Activated T-helper 1 cell treated with anti-CD3 and anti-CD28 coated beads, Interleukin-2, amount 50 U/mL, for 16 hours (primary cell): ENCODE measurements at regions not wholly inside any gene's neighbourhood (a gene's known extent, or its start where the extent isn't known, plus 50 kb on each side); places are given as distances from the start of the nearest gene placed in this dataset.

Experiments used
- DNase-seq, 2 donors: peaks; one replicate each; pipeline ENCODE4 v3.0.0-alpha.2; 2020; ENCODE audit warnings: low read depth in 1 of 2, low spot score in 1 of 2

- DNase-seq: no peak
Measured at GRCh38 chr2:3100386-3100785, 277.2 kb downstream of the EIPR1 start.

- DNase-seq: no peak
Measured at GRCh38 chr2:3099860-3100234, 277.8 kb downstream of the EIPR1 start.

GRCh38 chr2:3099145-3099859 is 278.3 kb downstream of the EIPR1 start:
- no peak for DNase-seq

DNA sequence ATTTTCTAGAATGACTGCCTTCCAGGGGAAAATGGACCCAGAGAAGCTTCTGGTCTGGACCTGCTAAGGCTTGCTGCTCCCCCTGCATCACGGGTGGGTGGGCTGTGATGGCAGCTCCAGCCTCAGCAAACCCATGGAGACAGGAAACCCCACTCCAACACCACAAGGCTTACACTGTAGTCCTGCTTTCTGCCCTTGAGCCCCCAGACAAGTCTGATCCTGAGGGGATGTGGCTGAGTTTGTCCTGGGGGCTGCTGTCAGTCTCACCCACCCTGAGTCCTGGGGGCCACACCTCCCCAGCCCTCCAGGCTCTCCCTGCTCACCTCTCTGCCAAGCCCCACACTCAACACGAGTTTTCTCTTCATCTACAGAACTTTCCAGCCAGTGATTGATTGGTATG is 279.4 kb downstream of the EIPR1 start:
- DNase-seq: no peak

- DNase-seq: no peak
Measured at GRCh38 chr2:3097804-3098203, 279.8 kb downstream of the EIPR1 start.

DNA sequence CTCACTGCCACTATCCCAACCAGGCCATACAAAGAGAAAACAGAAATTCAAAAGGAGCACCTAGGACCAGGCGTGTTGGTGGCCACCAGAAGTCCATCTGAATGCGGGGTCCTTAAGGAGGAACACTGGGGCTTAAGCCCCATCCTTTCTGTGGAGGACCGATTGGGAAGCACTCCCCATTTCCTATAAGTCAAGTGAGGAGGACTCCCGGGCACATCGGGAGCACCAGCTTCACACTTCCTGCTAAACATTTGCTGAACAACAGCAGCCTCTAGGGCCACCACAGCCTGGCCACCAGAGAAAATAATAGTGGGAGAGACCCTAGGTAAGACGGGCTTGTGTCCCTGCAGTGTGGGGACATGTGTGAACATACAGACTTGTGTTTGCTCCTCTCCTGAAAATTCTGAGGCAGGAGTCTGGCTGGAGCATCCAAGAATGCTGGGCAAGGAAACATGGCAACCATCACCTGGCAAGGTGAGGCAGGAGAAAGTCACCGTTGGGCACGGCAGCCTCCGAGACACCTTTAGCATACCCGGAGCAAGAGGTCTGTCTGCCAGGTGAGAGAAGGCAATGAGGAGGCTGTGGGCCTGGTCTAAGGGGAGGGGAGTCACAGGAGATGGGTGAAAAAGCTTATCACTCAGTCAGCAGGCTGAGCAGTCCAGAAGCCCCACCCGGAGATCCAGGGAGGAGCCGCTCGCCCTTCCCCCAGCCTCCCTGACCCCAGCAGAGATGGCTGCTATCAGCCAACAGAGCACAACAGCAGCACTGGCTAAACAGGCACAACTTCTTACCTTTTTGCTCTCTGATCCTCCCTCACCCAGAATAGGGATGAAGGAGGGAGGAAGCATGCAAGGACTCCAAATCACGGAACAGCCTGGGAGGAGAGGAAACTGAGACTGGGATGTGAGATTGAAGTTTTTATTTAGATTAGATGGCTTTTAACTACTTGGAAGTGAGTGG is 282.3 kb downstream of the EIPR1 start:
- DNase-seq: no peak

GRCh38 chr2:3094318-3094717 is 283.3 kb downstream of the EIPR1 start:
- no peak for DNase-seq

GRCh38 chr2:3091696-3092095 is 285.9 kb downstream of the EIPR1 start:
- no peak for DNase-seq

GRCh38 chr2:3082705-3083104 is 294.9 kb downstream of the EIPR1 start:
- no peak for DNase-seq

DNA sequence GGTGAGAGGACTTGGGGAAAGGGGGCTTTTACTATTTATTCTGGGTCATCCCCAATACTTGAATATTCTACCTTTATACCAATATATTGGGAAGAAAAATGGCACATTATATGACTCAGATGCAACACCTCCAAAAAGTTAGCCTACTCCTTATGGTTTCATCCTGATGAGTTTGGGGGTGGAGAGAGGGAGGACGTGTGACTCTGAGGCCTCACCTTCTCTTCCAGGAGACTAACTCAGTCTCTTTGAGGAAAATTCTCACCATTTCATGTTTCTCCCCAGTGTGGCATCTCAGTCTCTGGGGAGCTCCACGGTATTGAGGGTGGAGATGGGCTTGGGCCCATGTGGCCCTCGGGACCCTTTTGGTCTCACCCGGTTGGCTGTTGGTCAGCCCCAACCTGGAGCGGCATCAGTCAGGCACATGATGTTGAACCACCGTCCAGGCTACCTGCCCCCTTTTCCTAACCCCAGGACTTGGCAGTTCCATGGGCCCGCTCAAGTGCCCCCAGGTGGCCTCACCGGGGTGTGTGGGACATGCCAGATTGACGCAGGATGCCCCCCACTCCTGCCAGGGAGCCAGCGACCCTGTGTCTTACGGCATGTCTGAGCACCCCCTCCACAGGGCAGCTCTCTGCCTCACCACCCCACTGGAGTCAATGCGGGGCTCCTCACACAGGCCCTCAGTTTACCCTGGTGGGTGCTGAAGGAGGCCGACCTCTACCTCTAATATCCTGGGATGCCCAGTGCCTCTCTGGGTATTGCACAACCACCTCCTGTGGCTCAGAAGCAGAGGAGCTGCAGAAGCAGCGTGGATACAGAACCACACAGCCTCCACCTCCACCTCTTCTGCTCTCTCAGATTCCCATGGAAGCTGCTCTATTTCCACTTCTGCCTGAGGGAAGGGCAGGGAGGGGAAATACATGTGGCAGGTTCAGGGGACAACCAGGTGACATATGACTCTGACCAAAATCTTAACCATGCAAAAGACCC is 297.4 kb downstream of the EIPR1 start:
- DNase-seq: no peak

GRCh38 chr2:3079466-3079865 is 298.2 kb downstream of the EIPR1 start:
- DNase-seq: no peak

GRCh38 chr2:3078684-3079083 is 298.9 kb downstream of the EIPR1 start:
- no peak for DNase-seq

- DNase-seq: no peak
Measured at GRCh38 chr2:3076848-3077642, 300.6 kb downstream of the EIPR1 start.

GRCh38 chr2:3075991-3076340 is 301.7 kb downstream of the EIPR1 start:
- DNase-seq: no peak

- DNase-seq: no peak
Measured at GRCh38 chr2:3075316-3075990, 302.2 kb downstream of the EIPR1 start.

- DNase-seq: no peak
Measured at GRCh38 chr2:3073704-3074103, 303.9 kb downstream of the EIPR1 start.

- no peak for DNase-seq
Measured at GRCh38 chr2:3073041-3073595, 304.5 kb downstream of the EIPR1 start.

DNA sequence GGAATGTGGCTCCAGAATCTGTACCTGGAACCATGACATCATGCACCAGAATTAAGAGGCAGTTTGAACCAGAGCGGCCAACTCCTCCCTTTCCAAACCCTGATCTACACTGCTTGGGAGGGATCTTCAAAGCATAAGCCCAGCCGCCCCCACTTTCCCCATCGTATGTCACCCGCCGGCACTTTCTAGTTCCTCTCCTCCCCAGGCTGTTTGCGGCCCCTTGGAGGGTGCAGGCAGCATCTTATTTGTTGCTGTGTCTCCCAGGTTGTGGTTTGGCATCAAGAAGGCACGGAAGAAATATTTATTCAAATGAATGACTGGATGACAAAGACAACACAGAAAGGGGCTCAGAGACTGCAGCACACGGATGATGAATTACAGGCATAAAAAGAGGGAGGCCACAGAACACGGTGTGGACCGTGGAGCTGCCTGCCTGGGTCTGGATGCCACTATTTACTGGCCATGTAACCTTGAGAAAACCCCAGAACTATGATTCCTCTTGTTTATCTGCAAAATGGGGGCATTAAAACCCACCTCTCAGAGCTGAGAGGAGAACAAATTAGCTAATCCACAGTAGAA is 305.8 kb downstream of the EIPR1 start:
- no peak for DNase-seq

- DNase-seq: no peak
Measured at GRCh38 chr2:3066831-3067230, 310.8 kb downstream of the EIPR1 start.
